Ectodermal cell (in vitro differentiated cells): ENCODE measurements at regions not wholly inside any gene's neighbourhood (a gene's known extent, or its start where the extent isn't known, plus 50 kb on each side); places are given as distances from the start of the nearest gene placed in this dataset.

Experiments used
- H3K27ac ChIP-seq: 2 replicates; pipeline ENCODE4 v1.7.0; 2013; ENCODE audit warnings: mild to moderate bottlenecking, low read depth, low read length; ENCODE audit not compliant: insufficient read depth, poor library complexity, severe bottlenecking
- H3K27me3 ChIP-seq: 2 replicates; pipeline ENCODE4 v1.7.0; 2013; ENCODE audit warnings: mild to moderate bottlenecking, low read length; ENCODE audit not compliant: insufficient read depth, control insufficient read depth, poor library complexity, severe bottlenecking
- H3K36me3 ChIP-seq: one replicate; pipeline ENCODE4 v1.7.0; 2013; ENCODE audit warnings: low read length; ENCODE audit not compliant: control insufficient read depth, insufficient read depth
- H3K4me1 ChIP-seq: one replicate; pipeline ENCODE4 v1.7.0; 2013; ENCODE audit warnings: low read length; ENCODE audit not compliant: control insufficient read depth, insufficient read depth
- H3K4me3 ChIP-seq: 2 replicates; pipeline ENCODE4 v1.7.0; 2013; ENCODE audit warnings: low read depth, low read length, control low read depth; ENCODE audit not compliant: insufficient read depth
- H3K9me3 ChIP-seq: 2 replicates; pipeline ENCODE4 v1.7.0; 2013; ENCODE audit warnings: mild to moderate bottlenecking, low read length, moderate library complexity; ENCODE audit not compliant: control insufficient read depth
- WGBS, 2 experiments: methylation state at CpG; one replicate each; pipeline ENCODE4 v1.1.7; 2013; ENCODE audit warnings: missing lambda C conversion rate in 2 of 2; 5-methylcytosine and 5-hydroxymethylcytosine counted together

GRCh38 chr16:79412783-79413225, 187.7 kb downstream of the MAF start:
- Histone ChIP-seq H3K27ac (no peak overlapping the region), H3K36me3 (no peaks in the 10 kb centered on the region), H3K27me3 (no peaks in the 10 kb centered on the region), H3K4me1 (peaks cover 4% of the 10 kb centered on the region), H3K4me3 (no peak overlapping the region), H3K9me3 (no peaks in the 10 kb centered on the region)
- WGBS, 2 experiments, result 48 to 58% methylated on average over 2 to 3 of the region's 3 CpGs

GRCh38 chr16:79411805-79412204, 188.7 kb downstream of the MAF start:
- no peaks in the 10 kb centered on the region for H3K9me3 ChIP-seq
- 71 to 73% methylated on average over 4 of the region's 4 CpGs for WGBS, 2 experiments

GRCh38 chr16:79411357-79411756, 189.2 kb downstream of the MAF start:
- Histone ChIP-seq H3K4me3 (no peak overlapping the region), H3K36me3 (no peaks in the 10 kb centered on the region), H3K27ac (no peak overlapping the region), H3K4me1 (no peaks in the 10 kb centered on the region), H3K27me3 (no peaks in the 10 kb centered on the region), H3K9me3 (no peaks in the 10 kb centered on the region)

More at GRCh38 chr16:79411805-79412204, 188.7 kb downstream of the MAF start:
- Histone ChIP-seq H3K4me3 (no peak overlapping the region), H3K4me1 (no peaks in the 10 kb centered on the region), H3K36me3 (no peaks in the 10 kb centered on the region), H3K27ac (no peak overlapping the region), H3K27me3 (no peaks in the 10 kb centered on the region)

- no peak overlapping the region for H3K4me3 ChIP-seq
- H3K36me3 ChIP-seq, result no peaks in the 10 kb centered on the region
- 94 to 95% methylated on average over 9 of the region's 9 CpGs for WGBS, 2 experiments
- no peaks in the 10 kb centered on the region for H3K9me3 ChIP-seq
- H3K4me1 ChIP-seq, result no peaks in the 10 kb centered on the region
- H3K27ac ChIP-seq, result no peak overlapping the region
- H3K27me3 ChIP-seq, result no peaks in the 10 kb centered on the region
Observed at GRCh38 chr16:79409978-79410377, 190.6 kb downstream of the MAF start.

- WGBS, 2 experiments, result 91% methylated on average over 6 of the region's 6 CpGs
- no peaks in the 10 kb centered on the region for H3K27me3 ChIP-seq
- H3K36me3 ChIP-seq, result no peaks in the 10 kb centered on the region
- no peak overlapping the region for H3K4me3 ChIP-seq
- no peaks in the 10 kb centered on the region for H3K9me3 ChIP-seq
- no peaks in the 10 kb centered on the region for H3K4me1 ChIP-seq
- no peak overlapping the region for H3K27ac ChIP-seq
Observed at GRCh38 chr16:79408355-79408754, 192.2 kb downstream of the MAF start.

- H3K4me3 ChIP-seq, result no peak overlapping the region
- no peaks in the 10 kb centered on the region for H3K9me3 ChIP-seq
- no peak overlapping the region for H3K27ac ChIP-seq
- no peaks in the 10 kb centered on the region for H3K36me3 ChIP-seq
- H3K27me3 ChIP-seq, result no peaks in the 10 kb centered on the region
- 60 to 61% methylated on average over 13 to 14 of the region's 15 CpGs for WGBS, 2 experiments
- no peaks in the 10 kb centered on the region for H3K4me1 ChIP-seq
Observed at GRCh38 chr16:79407461-79408135, 192.9 kb downstream of the MAF start.

GRCh38 chr16:79407005-79407404, 193.5 kb downstream of the MAF start:
- H3K36me3 ChIP-seq, result no peaks in the 10 kb centered on the region
- H3K4me3 ChIP-seq, result no peak overlapping the region
- no peaks in the 10 kb centered on the region for H3K27me3 ChIP-seq
- no peak overlapping the region for H3K27ac ChIP-seq
- no peaks in the 10 kb centered on the region for H3K4me1 ChIP-seq
- 96 to 97% methylated on average over 12 of the region's 12 CpGs for WGBS, 2 experiments
- H3K9me3 ChIP-seq, result no peaks in the 10 kb centered on the region

GRCh38 chr16:79404571-79404970, 196.0 kb downstream of the MAF start:
- Histone ChIP-seq H3K27me3 (no peaks in the 10 kb centered on the region), H3K4me3 (no peak overlapping the region), H3K36me3 (no peaks in the 10 kb centered on the region), H3K4me1 (no peaks in the 10 kb centered on the region), H3K27ac (no peak overlapping the region), H3K9me3 (no peaks in the 10 kb centered on the region)
- 81% methylated on average over 7 of the region's 7 CpGs for WGBS, 2 experiments

GRCh38 chr16:79403534-79403933, 197.0 kb downstream of the MAF start:
- no peaks in the 10 kb centered on the region for H3K27me3 ChIP-seq
- WGBS, 2 experiments, result 92 to 98% methylated on average over 4 of the region's 4 CpGs
- no peaks in the 10 kb centered on the region for H3K4me1 ChIP-seq
- no peak overlapping the region for H3K4me3 ChIP-seq
- H3K36me3 ChIP-seq, result no peaks in the 10 kb centered on the region
- H3K9me3 ChIP-seq, result no peaks in the 10 kb centered on the region
- H3K27ac ChIP-seq, result no peak overlapping the region

GRCh38 chr16:79402920-79403319, 197.6 kb downstream of the MAF start:
- 80 to 81% methylated on average over 6 of the region's 6 CpGs for WGBS, 2 experiments
- no peaks in the 10 kb centered on the region for H3K36me3 ChIP-seq
- H3K27me3 ChIP-seq, result no peaks in the 10 kb centered on the region
- no peak overlapping the region for H3K27ac ChIP-seq
- no peaks in the 10 kb centered on the region for H3K4me1 ChIP-seq
- no peaks in the 10 kb centered on the region for H3K9me3 ChIP-seq
- H3K4me3 ChIP-seq, result no peak overlapping the region

- Histone ChIP-seq H3K4me3 (no peak overlapping the region), H3K4me1 (no peaks in the 10 kb centered on the region), H3K36me3 (no peaks in the 10 kb centered on the region), H3K9me3 (no peaks in the 10 kb centered on the region), H3K27ac (no peak overlapping the region), H3K27me3 (no peaks in the 10 kb centered on the region)
- WGBS, 2 experiments, result 92 to 95% methylated on average over 5 of the region's 5 CpGs
Observed at GRCh38 chr16:79402356-79402755, 198.2 kb downstream of the MAF start.
